ENCODE measurements at regions not wholly inside any gene's neighbourhood (a gene's known extent, or its start where the extent isn't known, plus 50 kb on each side); places are given as distances from the start of the nearest gene placed in this dataset.

DNA sequence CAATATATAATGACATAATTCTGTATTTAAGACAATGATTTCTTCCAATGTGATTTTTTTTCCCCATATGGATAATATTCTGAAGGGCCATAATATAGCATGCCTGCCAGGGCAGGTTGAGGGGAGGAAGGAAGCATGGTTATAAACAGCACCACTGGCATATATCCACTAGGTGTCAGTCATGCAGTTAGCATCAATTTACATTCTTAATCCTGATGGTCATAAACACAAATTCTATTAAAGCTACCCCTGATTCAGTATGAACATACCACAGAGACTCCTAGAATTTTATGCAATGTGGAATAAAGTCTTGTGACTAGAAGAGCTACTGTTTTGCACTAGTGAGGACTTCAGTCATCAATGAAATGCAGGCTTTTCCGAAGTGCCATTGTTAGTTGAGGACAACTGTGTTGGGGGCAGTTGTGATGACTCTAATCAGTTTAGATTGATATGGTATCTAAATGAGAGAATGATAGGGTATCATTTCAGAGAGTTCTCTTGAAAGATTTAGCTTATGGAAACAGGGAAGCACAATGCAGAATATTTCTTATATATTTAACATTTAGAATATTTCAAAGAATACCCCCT lies 342.7 kb upstream of the NR5A2 start:
- Histone ChIP-seq H3K36me3 (ENCODE audit: insufficient read depth, low read length) (no peaks in the 10 kb centered on the region), H3K4me1 (ENCODE audit: insufficient read depth, low read length) (peaks cover 5% of the 10 kb centered on the region), H2AFZ (ENCODE audit: low read depth, low read length) (no peak overlapping the region), H3K4me3 (ENCODE audit: low read length) (no peak overlapping the region), H3K27me3 (ENCODE audit: insufficient read depth, low read length) (no peaks in the 10 kb centered on the region), H3K9me3 (ENCODE audit: low read length) (no peaks in the 10 kb centered on the region)

DNA sequence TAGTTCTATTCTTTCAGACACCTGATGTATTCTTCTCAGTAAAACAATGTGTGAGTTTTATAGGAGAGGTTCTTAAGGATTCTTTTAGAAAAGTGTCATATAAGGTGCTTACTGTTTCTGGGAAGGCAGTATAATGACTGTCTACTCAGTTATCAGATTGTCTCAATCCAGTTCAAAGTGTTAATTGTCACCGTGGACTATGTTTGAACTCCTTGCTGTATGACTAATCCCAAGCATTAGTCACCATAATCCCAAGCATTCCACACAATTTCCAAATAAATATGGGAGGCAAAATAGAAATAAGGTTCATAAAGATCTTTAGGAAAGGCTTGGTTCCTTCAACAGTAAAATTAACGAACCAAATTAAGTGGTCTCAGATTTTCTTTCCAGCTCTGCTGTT lies 342.1 kb upstream of the NR5A2 start:
- H3K4me1 ChIP-seq (ENCODE audit: insufficient read depth, low read length), result peaks cover 5% of the 10 kb centered on the region
- no peak overlapping the region for H3K4me3 ChIP-seq (ENCODE audit: low read length)
- no peak overlapping the region for H2AFZ ChIP-seq (ENCODE audit: low read depth, low read length)
- H3K27me3 ChIP-seq (ENCODE audit: insufficient read depth, low read length), result no peaks in the 10 kb centered on the region
- H3K9me3 ChIP-seq (ENCODE audit: low read length), result no peaks in the 10 kb centered on the region
- H3K36me3 ChIP-seq (ENCODE audit: insufficient read depth, low read length), result no peaks in the 10 kb centered on the region

DNA sequence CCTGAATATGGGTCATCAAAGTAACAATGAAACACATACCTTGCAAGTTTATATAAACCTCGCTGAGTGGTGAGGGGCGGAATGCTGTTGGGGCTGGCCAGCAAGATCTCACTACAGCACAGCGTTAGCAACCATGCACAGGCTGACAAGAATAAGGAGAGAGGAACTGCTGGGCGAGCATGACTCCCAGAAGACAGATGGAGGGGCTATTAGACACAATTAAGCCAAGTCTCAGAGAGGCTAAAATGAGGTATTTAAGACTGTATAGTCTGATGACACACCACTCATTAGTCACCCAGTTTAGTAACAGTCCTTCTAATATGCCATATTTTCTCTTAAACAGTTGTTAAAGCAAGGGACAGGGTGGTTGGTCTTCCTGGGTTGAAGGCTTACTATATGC lies 340.2 kb upstream of the NR5A2 start:
- no peaks in the 10 kb centered on the region for H3K27me3 ChIP-seq (ENCODE audit: insufficient read depth, low read length)
- H3K9me3 ChIP-seq (ENCODE audit: low read length), result no peaks in the 10 kb centered on the region
- peaks cover 10% of the 10 kb centered on the region for H3K4me1 ChIP-seq (ENCODE audit: insufficient read depth, low read length)
- H2AFZ ChIP-seq (ENCODE audit: low read depth, low read length), result no peak overlapping the region
- H3K4me3 ChIP-seq (ENCODE audit: low read length), result no peak overlapping the region
- H3K36me3 ChIP-seq (ENCODE audit: insufficient read depth, low read length), result no peaks in the 10 kb centered on the region

DNA sequence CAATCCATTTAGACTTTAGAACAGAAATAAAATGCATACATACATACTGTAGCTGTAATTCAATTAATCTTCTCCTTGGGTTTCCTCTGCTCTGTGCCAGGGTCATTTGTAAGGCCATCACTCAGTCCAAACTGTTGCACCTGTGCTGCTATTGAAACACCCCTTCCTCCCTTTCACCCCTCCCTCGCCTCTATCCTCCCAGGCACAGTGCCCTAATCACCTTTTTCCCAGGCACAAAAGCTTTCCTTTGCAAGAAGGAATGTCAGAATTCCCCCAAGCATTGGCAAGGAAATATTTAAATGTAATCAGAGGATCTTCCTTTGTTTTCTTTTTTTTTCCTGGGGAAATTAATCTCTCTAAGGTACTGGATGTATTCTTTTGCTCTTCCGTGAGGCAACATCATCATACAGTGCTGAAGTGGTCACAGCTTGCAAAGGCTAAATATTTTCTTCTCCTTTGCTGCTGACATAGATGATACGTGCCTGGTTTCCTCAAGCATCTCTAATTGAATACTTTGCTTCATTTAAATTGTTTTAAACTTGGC lies 339.3 kb upstream of the NR5A2 start:
- Histone ChIP-seq H3K36me3 (ENCODE audit: insufficient read depth, low read length) (no peaks in the 10 kb centered on the region), H3K4me3 (ENCODE audit: low read length) (no peak overlapping the region), H3K9me3 (ENCODE audit: low read length) (no peaks in the 10 kb centered on the region), H3K27me3 (ENCODE audit: insufficient read depth, low read length) (no peaks in the 10 kb centered on the region), H2AFZ (ENCODE audit: low read depth, low read length) (no peak overlapping the region), H3K4me1 (ENCODE audit: insufficient read depth, low read length) (peaks cover 10% of the 10 kb centered on the region)

DNA sequence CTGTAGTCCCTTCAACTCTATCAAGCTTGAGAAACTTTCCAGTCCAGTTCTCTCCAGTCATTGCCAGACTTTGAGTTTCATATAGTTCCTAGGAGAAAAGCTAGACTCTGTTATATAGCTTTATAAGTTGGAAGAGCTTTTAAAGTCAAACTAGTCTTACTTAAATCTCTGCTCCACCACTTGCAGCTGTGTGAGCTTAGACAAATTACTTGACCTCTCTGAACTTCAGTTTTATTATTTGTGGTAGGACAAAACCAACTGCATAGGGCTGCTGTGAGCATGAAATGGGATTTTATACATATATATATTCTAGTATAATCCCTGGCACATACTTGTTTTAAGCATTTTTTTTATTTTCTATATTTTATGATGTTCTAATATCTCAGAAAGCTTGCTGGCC lies 338.7 kb upstream of the NR5A2 start:
- Histone ChIP-seq H3K36me3 (ENCODE audit: insufficient read depth, low read length) (no peaks in the 10 kb centered on the region), H3K4me3 (ENCODE audit: low read length) (no peak overlapping the region), H3K9me3 (ENCODE audit: low read length) (no peaks in the 10 kb centered on the region), H3K27me3 (ENCODE audit: insufficient read depth, low read length) (no peaks in the 10 kb centered on the region), H3K4me1 (ENCODE audit: insufficient read depth, low read length) (peaks cover 10% of the 10 kb centered on the region), H2AFZ (ENCODE audit: low read depth, low read length) (no peak overlapping the region)

DNA sequence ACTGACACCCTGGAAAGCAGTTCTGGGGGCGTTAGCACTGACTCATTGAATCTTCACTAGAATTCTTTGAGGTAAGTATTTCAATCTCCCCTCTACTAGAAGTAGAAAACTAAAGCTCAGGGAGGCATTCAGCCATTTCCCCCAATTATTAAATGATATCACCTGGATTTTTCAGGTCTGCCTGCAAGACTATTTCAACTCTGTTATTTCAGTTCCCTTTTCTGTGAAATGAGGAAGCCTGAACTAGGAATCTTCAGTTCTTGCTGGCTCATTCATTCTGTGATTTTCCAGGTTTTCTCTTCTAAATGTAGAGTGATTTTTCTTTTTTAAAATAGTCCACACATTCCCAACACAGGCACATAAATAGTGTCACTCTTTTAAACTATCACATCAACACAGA lies 337.0 kb upstream of the NR5A2 start:
- Histone ChIP-seq H3K4me3 (ENCODE audit: low read length) (no peak overlapping the region), H3K36me3 (ENCODE audit: insufficient read depth, low read length) (no peaks in the 10 kb centered on the region), H3K4me1 (ENCODE audit: insufficient read depth, low read length) (peaks cover 10% of the 10 kb centered on the region), H2AFZ (ENCODE audit: low read depth, low read length) (no peak overlapping the region), H3K9me3 (ENCODE audit: low read length) (no peaks in the 10 kb centered on the region), H3K27me3 (ENCODE audit: insufficient read depth, low read length) (no peaks in the 10 kb centered on the region)

DNA sequence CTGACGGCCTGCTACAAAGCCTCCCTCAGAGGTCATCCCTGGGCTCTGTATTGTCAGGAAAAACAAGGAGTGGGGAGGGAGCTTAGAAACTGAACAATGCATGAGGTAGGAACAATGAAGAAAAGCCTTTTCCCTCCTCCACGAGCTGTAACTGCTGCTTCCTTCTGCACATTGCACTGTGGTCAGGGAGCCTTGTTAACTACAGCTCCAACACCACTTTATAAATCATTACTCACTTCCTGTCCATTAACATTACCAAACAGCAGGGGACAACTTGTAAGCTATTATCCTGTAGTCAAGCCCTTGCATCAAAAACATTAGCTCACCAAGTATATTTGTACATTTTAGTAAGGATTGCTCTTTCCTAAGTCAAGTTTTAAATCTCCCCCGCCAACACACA lies 336.0 kb upstream of the NR5A2 start:
- Histone ChIP-seq H3K9me3 (ENCODE audit: low read length) (no peaks in the 10 kb centered on the region), H3K4me1 (ENCODE audit: insufficient read depth, low read length) (peaks cover 10% of the 10 kb centered on the region), H3K36me3 (ENCODE audit: insufficient read depth, low read length) (no peaks in the 10 kb centered on the region), H3K4me3 (ENCODE audit: low read length) (no peak overlapping the region), H3K27me3 (ENCODE audit: insufficient read depth, low read length) (no peaks in the 10 kb centered on the region), H2AFZ (ENCODE audit: low read depth, low read length) (no peak overlapping the region)

DNA sequence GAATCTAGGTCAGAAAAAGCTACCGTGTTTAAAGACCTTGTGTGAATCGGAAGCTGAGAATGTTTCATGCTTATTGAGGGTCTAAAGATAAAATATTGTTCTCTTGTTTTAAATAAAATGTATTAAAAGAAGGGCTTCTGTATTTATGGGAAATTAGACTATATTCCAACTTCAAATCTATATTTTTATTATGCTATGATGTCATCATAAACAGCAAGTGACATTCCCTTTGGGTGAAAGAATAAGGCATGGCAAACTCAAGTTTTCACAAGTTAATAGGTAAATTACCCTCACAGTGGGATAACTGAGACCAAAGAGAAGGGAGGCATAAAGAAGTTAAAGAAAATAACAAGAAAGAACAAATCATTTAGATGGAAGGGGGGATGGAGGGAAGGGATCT lies 333.8 kb upstream of the NR5A2 start:
- Histone ChIP-seq H2AFZ (ENCODE audit: low read depth, low read length) (no peak overlapping the region), H3K4me3 (ENCODE audit: low read length) (no peak overlapping the region), H3K9me3 (ENCODE audit: low read length) (no peaks in the 10 kb centered on the region), H3K27me3 (ENCODE audit: insufficient read depth, low read length) (no peaks in the 10 kb centered on the region), H3K4me1 (ENCODE audit: insufficient read depth, low read length) (peaks cover 5% of the 10 kb centered on the region), H3K36me3 (ENCODE audit: insufficient read depth, low read length) (no peaks in the 10 kb centered on the region)

DNA sequence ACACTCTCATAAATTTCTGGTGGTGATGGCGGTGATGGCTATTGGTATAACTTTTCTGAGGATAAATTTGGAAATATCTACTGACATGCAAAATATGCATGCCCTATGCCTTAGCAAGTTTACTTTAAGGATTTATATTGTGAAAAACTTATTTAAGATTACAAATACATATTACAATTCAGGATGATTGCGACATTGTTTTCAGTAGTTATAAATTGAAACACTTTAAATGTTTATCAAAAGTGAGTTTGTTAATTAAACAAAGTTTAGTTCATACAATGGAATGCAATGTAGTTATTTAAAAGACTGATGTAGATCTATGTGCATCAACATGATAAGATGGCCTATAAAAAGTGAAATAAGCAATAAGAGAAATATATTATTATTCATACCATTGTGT lies 331.3 kb upstream of the NR5A2 start:
- Histone ChIP-seq H3K4me1 (ENCODE audit: insufficient read depth, low read length) (peaks cover 5% of the 10 kb centered on the region), H3K9me3 (ENCODE audit: low read length) (no peaks in the 10 kb centered on the region), H3K27me3 (ENCODE audit: insufficient read depth, low read length) (no peaks in the 10 kb centered on the region), H2AFZ (ENCODE audit: low read depth, low read length) (no peak overlapping the region), H3K36me3 (ENCODE audit: insufficient read depth, low read length) (no peaks in the 10 kb centered on the region), H3K4me3 (ENCODE audit: low read length) (no peak overlapping the region)

DNA sequence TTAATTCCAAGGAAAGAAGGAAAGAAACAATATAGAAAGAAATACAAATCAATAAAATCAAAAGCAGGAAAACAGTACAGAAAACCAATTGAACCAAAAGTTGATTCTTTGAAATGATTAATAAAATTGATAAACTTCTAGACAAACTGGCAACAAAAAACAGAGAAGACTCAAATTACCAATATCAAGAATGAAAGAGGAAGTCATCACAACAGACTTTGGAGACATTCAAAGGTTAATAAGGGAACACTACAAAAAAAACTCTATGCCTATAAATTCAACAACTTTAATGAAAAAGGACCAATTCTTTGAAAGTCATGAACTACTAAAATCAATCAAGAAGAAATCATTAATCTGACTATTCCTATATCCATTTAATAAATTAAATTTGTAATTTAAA lies 329.3 kb upstream of the NR5A2 start:
- H3K36me3 ChIP-seq (ENCODE audit: insufficient read depth, low read length), result no peaks in the 10 kb centered on the region
- no peak overlapping the region for H3K4me3 ChIP-seq (ENCODE audit: low read length)
- no peak overlapping the region for H2AFZ ChIP-seq (ENCODE audit: low read depth, low read length)
- no peaks in the 10 kb centered on the region for H3K9me3 ChIP-seq (ENCODE audit: low read length)
- no peaks in the 10 kb centered on the region for H3K27me3 ChIP-seq (ENCODE audit: insufficient read depth, low read length)
- H3K4me1 ChIP-seq (ENCODE audit: insufficient read depth, low read length), result no peaks in the 10 kb centered on the region

DNA sequence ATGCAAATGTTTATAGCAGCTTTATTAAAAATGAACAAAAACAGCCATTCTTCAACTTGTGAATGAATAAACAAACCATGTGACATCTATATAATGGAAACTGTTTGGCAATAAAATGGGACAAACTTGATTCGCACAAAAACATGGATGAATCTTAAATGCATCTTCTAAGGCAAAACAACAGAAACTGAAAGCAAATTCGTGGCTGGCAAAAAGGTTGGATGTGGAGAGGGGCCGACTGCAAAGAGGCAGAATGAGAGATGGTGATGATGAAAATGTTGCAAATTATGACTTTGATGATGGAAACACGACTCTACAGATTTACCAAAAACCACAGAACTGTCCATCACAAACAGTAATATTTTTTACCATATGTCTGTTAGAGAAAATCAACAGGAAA lies 327.0 kb upstream of the NR5A2 start:
- no peaks in the 10 kb centered on the region for H3K4me1 ChIP-seq (ENCODE audit: insufficient read depth, low read length)
- no peak overlapping the region for H2AFZ ChIP-seq (ENCODE audit: low read depth, low read length)
- no peaks in the 10 kb centered on the region for H3K27me3 ChIP-seq (ENCODE audit: insufficient read depth, low read length)
- no peak overlapping the region for H3K4me3 ChIP-seq (ENCODE audit: low read length)
- H3K9me3 ChIP-seq (ENCODE audit: low read length), result no peaks in the 10 kb centered on the region
- no peaks in the 10 kb centered on the region for H3K36me3 ChIP-seq (ENCODE audit: insufficient read depth, low read length)

DNA sequence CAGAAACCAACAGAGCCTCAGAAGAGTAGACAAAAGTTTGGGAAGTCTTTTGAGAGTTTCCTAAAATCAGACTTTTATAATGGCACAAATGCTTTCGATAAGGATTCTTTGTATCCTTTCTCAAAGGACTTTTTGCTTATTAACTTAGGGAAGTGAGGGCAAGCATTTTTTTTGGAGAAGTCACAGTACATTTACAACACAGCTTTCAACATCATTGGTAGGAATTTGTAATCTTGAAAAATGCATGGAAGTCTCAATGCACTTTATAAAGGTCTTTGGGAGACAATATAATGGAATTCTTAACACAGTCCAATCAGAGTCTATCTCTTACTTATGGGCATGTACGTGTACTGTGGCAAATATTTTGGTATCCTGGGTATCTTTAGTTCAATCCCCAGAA lies 325.8 kb upstream of the NR5A2 start:
- Histone ChIP-seq H3K4me3 (ENCODE audit: low read length) (no peak overlapping the region), H3K9me3 (ENCODE audit: low read length) (no peaks in the 10 kb centered on the region), H3K36me3 (ENCODE audit: insufficient read depth, low read length) (no peaks in the 10 kb centered on the region), H3K4me1 (ENCODE audit: insufficient read depth, low read length) (no peaks in the 10 kb centered on the region), H2AFZ (ENCODE audit: low read depth, low read length) (no peak overlapping the region), H3K27me3 (ENCODE audit: insufficient read depth, low read length) (no peaks in the 10 kb centered on the region)

DNA sequence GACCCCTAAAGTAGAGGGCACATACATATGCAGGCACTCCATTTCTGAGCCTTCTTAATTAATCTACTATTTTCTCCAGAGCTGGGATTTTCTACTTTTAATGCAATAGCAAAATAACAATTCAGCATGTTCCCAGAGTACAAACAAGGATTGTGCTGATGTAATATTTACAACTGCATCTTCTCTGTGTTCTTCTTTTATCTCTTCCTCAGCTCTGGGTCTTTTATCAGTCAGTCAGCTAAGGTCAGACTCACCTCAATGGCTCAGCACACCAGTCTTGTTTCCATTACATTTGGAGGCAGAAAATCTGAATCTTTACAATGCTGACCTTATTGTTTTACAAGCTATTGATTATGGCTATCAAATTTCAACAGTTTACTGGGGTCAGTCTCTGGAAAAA lies 323.3 kb upstream of the NR5A2 start:
- no peak overlapping the region for H2AFZ ChIP-seq (ENCODE audit: low read depth, low read length)
- H3K36me3 ChIP-seq (ENCODE audit: insufficient read depth, low read length), result no peaks in the 10 kb centered on the region
- no peaks in the 10 kb centered on the region for H3K4me1 ChIP-seq (ENCODE audit: insufficient read depth, low read length)
- no peaks in the 10 kb centered on the region for H3K9me3 ChIP-seq (ENCODE audit: low read length)
- no peak overlapping the region for H3K4me3 ChIP-seq (ENCODE audit: low read length)
- no peaks in the 10 kb centered on the region for H3K27me3 ChIP-seq (ENCODE audit: insufficient read depth, low read length)

DNA sequence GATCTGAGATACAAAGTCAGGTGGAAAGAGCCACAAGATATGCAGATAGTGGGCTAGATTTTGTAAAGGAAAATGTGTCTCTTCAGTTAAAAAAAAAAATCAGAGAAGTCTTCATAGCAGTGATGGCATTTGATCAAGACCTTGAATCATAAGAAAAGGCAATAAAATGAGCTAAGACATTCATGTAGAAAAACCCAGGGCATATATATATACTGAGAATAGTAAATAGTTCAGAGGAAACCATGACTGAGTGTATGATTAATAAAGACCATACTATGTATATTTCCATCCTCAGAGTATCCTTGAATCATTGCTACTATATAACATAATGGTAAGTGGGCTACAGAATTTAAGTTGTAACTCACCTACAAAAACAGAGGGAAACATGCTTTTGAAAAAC lies 321.7 kb upstream of the NR5A2 start:
- no peaks in the 10 kb centered on the region for H3K27me3 ChIP-seq (ENCODE audit: insufficient read depth, low read length)
- H3K4me3 ChIP-seq (ENCODE audit: low read length), result no peak overlapping the region
- no peaks in the 10 kb centered on the region for H3K36me3 ChIP-seq (ENCODE audit: insufficient read depth, low read length)
- no peak overlapping the region for H2AFZ ChIP-seq (ENCODE audit: low read depth, low read length)
- H3K9me3 ChIP-seq (ENCODE audit: low read length), result peaks cover 2% of the 10 kb centered on the region
- no peaks in the 10 kb centered on the region for H3K4me1 ChIP-seq (ENCODE audit: insufficient read depth, low read length)

Data from neuron (in vitro differentiated cells).